HG02623 (cell line): ENCODE measurements at regions not wholly inside any gene's neighbourhood (a gene's known extent, or its start where the extent isn't known, plus 50 kb on each side); places are given as distances from the start of the nearest gene placed in this dataset.
"Not testable (repeated sequence)": the region's sequence is repeated elsewhere in the genome, so short reads cannot be mapped to it uniquely, and the experiment has no call there.

ENCODE experiments used
- ATAC-seq: cut with Tn5 transposase; IDR thresholded peaks from one replicate; pipeline ENCODE4 v1.9.1; 2021; ENCODE audit warnings: moderate library complexity; ENCODE audit not compliant: unreplicated experiment

DNA sequence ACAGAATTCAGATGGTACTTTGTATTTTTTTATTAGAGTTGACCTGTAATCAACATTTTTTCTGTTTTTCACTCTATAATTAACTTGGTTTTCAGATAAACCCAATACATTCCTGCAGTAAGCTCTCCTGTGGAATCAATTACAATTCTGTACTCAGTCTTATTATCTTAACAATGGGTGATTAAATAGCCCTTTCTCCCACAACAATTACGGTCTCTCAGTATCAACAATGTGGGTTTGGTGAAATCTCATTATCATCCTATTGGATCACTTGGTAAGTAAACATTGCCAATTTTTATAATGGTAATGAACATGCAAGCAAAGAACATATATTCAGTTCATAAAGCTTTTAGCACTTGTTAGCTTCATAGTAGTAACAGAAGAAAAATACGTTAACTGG, 438.9 kb upstream of the EPHA7 start:
- no peak for ATAC-seq

GRCh38 chr6:93849857-93850256, 430.5 kb upstream of the EPHA7 start:
- ATAC-seq: no peak

DNA sequence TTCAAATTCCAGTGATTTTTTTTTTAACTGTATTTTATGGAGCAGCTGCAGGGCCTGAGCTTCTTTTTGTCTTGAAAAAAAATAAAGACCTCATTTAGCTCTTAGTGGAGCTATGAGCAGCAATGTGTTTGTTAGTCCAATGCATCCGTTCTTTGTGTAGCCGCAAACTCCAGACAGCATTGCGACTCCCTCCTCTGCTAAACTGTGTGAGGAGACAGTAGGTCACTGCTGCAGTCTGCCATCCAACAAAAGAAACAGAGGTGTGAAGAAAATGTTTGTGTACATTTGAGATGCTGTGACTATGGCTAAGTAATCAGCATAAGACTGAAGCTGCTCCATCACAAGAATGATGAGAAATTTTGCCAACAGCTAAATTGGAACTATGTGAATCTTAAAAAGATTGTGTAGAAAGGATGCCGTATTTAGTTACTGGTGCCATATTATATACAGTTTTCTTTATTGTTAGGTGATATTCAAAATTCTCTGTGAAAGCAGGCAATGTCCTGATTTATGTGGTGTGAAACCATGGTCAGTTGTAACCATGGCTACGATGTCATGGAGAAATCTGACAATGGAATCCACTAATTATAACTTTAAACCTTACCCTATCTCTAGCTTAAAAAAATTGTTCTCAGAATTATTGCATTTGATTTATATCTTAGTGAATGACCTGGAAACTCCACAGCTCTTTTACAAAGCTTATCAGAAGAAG, 428.8 kb upstream of the EPHA7 start:
- ATAC-seq: no peak

GRCh38 chr6:93842178-93842577, 422.8 kb upstream of the EPHA7 start:
- no peak for ATAC-seq

DNA sequence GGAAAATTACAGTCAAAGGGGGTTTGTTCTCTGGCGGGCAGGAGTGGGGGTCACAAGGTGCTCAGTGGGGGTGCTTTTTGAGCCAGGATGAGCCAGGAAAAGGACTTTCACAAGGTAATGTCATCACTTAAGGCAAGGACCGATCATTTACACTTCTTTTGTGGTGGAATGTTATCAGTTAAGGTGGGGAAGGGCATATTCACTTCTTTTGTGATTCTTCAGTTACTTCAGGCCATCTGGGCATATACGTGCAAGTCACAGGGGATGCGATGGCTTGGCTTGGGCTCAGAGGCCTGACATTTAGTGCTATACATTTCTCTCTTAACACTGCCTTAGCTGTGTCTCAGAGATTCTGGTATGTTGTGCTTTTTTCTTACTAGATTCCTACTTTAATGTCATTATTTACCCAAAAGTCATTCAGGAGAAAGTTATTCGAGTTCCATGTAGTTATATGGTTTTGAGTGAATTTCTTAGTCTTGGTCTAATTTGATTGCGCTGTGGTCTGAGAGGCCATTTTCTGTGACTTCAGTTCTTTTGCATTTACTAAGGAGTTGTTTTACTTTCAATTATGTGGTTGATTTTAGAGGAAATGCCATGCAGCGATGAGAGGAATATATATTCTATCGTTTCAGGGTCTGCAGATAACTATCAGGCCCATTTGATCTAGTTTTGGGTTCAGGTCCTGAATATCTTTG, 416.2 kb upstream of the EPHA7 start:
- not testable (repeated sequence) for ATAC-seq

- not testable (repeated sequence) for ATAC-seq
These were observed 415.7 kb upstream of the EPHA7 start for GRCh38 chr6:93835026-93835425.

- not testable (repeated sequence) for ATAC-seq
These were observed 414.0 kb upstream of the EPHA7 start for GRCh38 chr6:93833326-93833725.

DNA sequence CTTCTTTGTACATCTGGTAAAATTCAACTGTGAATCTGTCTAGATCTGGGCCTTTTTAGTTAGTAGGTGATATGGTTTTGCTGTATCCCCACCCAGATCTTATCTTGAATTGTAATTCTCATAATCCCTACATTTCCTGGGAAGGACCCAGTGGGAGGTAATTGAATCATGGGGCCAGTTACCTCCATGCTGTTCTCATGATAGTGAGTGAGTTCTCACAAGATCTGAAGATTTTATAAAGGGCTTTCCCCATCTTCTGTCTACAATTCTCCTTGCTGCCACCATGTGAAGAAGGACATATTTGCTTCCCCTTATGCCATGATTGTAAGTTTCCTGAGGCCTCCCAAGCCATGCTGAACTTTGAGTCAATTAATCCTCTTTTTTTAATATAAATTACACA, 410.4 kb upstream of the EPHA7 start:
- ATAC-seq: not testable (repeated sequence)

- no peak for ATAC-seq
These were observed 409.6 kb upstream of the EPHA7 start for GRCh38 chr6:93829009-93829408.

DNA sequence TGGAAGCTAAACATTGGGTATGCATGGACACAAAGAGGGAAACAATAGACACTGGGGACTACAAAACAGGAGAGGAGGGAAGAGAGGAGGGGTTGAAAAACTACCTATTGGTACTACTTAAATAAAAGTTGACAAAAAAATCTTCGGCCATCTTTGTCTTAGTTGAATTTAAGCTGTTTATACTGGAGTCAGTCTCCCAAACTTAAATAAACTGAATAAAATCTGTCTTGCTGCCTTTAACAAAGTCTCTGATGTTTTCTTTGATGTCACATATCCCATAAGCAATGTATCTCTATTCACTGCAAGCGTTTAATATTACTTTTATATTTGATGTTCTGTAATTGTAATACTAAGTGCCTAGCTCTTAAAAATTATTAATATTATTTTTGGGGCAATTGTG, 409.2 kb upstream of the EPHA7 start:
- ATAC-seq: no peak

DNA sequence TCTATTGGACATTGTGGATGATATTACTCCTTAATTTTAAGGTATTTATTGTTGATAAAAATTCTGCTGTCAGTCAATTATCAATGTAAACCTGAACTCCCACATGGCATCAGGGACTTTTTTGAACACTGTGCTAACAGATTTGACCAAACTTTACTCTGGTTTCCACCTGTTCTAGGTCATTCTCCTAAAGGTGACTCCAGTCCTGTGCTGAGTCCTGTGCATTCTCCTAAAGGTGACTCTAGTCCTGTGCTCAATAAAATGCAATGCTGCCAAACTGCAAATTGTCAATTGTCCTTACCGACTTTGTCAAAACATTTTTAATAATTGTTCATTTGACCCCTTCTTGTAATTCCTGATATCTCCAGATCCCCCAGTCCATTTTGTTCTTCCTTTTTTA, 408.4 kb upstream of the EPHA7 start:
- ATAC-seq: no peak

- no peak for ATAC-seq
These were observed 406.6 kb upstream of the EPHA7 start for GRCh38 chr6:93825950-93826349.

DNA sequence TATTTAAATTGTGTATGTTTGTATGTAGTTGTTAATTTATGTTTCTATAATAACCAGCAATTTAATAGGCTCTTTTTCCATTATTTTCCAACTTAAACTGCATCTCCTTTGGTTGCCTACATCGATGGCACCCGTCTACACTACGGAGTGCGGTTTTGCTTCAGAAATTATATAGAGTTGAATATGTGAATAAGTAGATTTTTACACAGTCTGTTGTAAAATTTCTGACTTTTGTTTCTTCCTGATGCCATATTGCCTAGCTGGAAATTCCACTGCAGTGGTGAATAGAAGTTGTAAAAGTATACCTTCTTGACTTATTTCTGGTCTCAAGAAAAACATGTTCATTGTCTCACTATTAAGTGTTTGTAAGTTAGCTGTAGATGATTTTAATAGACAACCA, 404.1 kb upstream of the EPHA7 start:
- no peak for ATAC-seq

- ATAC-seq: no peak
These were observed 403.3 kb upstream of the EPHA7 start for GRCh38 chr6:93822434-93823265.

GRCh38 chr6:93821953-93822352, 402.6 kb upstream of the EPHA7 start:
- no peak for ATAC-seq

DNA sequence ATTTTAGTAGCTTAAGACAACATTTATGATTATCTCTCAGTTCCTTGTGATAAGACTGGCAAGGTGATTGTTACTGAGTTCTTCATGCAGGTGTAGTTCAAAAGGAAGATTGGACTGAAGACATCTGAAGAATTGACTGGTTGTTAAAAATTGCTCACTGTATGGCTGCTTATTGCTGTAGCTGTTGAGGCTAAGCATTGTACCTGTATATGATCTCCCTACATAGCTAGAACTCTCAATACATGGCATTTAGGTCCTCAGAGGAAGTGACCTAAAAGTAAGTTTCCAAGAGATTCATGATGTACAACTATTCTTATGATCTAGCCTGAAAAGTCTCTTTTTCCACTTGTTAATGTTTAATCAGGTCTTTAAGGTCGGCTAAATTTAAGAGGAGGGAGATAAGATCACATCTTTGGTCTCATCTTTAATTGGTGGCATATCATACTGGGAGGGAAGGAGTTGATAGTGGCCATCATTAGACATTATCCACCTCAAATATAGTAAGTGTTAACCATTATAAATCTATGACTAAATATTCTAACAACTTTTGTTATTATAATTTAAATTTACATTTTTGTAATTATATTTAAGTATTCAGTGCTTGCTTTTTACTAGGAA, 401.2 kb upstream of the EPHA7 start:
- no peak for ATAC-seq

- no peak for ATAC-seq
These were observed 399.8 kb upstream of the EPHA7 start for GRCh38 chr6:93819189-93819588.

- no peak for ATAC-seq
These were observed 398.6 kb upstream of the EPHA7 start for GRCh38 chr6:93817937-93818336.

GRCh38 chr6:93806409-93807270, 387.3 kb upstream of the EPHA7 start:
- ATAC-seq: no peak

- no peak for ATAC-seq
These were observed 381.9 kb upstream of the EPHA7 start for GRCh38 chr6:93801101-93801847.
